Bronchial epithelial cell (primary cell): ENCODE measurements at regions not wholly inside any gene's neighbourhood (a gene's known extent, or its start where the extent isn't known, plus 50 kb on each side); places are given as distances from the start of the nearest gene placed in this dataset.

Experiments
- DNase-seq: peaks from one replicate; pipeline ENCODE4 v3.0.0-alpha.2; 2010; ENCODE audit warnings: low read depth
- FAIRE-seq: peaks from 2 replicates; lab custom pipeline; 2011; peaks lifted over from hg19 to GRCh38; lab: Jason Lieb, UNC
- H3K27me3 ChIP-seq: 2 replicates; pipeline ENCODE4 v1.5.1; 2011; ENCODE audit warnings: low read length; ENCODE audit not compliant: control insufficient read depth, insufficient read depth
- H3K36me3 ChIP-seq: 2 replicates; pipeline ENCODE4 v1.5.1; 2011; ENCODE audit warnings: low read length; ENCODE audit not compliant: control insufficient read depth, insufficient read depth
- H3K4me3 ChIP-seq: 2 replicates; pipeline ENCODE4 v1.5.1; 2011; ENCODE audit warnings: mild to moderate bottlenecking, low read depth, low read length, control low read depth
- CTCF ChIP-seq: IDR thresholded peaks from 2 replicates; pipeline ENCODE4 v1.5.1; 2011; ENCODE audit warnings: mild to moderate bottlenecking, moderate library complexity, low read length, control low read depth, inconsistent platforms; ENCODE audit not compliant: insufficient read depth, severe bottlenecking

- peak; percentile 56 for DNase-seq
- Histone ChIP-seq H3K36me3 (no peaks in the 10 kb centered on the region), H3K27me3 (no peaks in the 10 kb centered on the region), H3K4me3 (no peak overlapping the region)
- peak; percentile 7 for FAIRE-seq
- TF ChIP-seq CTCF: no peak
These were observed 187.4 kb upstream of the IRX6 start for GRCh38 chr16:55136356-55137150.

GRCh38 chr16:55138298-55138697 is 185.7 kb upstream of the IRX6 start:
- Histone ChIP-seq H3K36me3 (no peaks in the 10 kb centered on the region), H3K27me3 (no peaks in the 10 kb centered on the region), H3K4me3 (no peak overlapping the region)
- no peak for FAIRE-seq
- DNase-seq: no peak
- TF ChIP-seq CTCF: no peak

GRCh38 chr16:55142405-55142804 is 181.6 kb upstream of the IRX6 start:
- Histone ChIP-seq H3K36me3 (no peaks in the 10 kb centered on the region), H3K27me3 (no peaks in the 10 kb centered on the region), H3K4me3 (no peak overlapping the region)
- TF ChIP-seq CTCF: no peak
- no peak for FAIRE-seq
- DNase-seq: no peak

GRCh38 chr16:55144651-55145050 is 179.4 kb upstream of the IRX6 start:
- no peak for FAIRE-seq
- no peaks in the 10 kb centered on the region for H3K36me3 ChIP-seq
- DNase-seq: no peak
- no peak overlapping the region for H3K4me3 ChIP-seq
- no peak for TF ChIP-seq CTCF
- no peaks in the 10 kb centered on the region for H3K27me3 ChIP-seq

GRCh38 chr16:55145771-55146603 is 178.0 kb upstream of the IRX6 start:
- DNase-seq: no peak
- H3K36me3 ChIP-seq: no peaks in the 10 kb centered on the region
- no peak overlapping the region for H3K4me3 ChIP-seq
- no peaks in the 10 kb centered on the region for H3K27me3 ChIP-seq
- no peak for TF ChIP-seq CTCF
- FAIRE-seq: no peak
